GM04504 (cell line): ENCODE measurements at regions not wholly inside any gene's neighbourhood (a gene's known extent, or its start where the extent isn't known, plus 50 kb on each side); places are given as distances from the start of the nearest gene placed in this dataset.

Experiments
- DNase-seq: peaks from one replicate; pipeline ENCODE4 v3.0.0-alpha.2; 2012; ENCODE audit warnings: low read depth

- DNase-seq = no peak
Observed at GRCh38 chr9:78605041-78606000, 308.4 kb downstream of the PSAT1 start.

- DNase-seq = no peak
Observed at GRCh38 chr9:78606001-78606379, 309.1 kb downstream of the PSAT1 start.

GRCh38 chr9:78607853-78608252 lies 310.9 kb downstream of the PSAT1 start:
- DNase-seq = no peak

- no peak for DNase-seq
Observed at GRCh38 chr9:78609450-78609849, 312.5 kb downstream of the PSAT1 start.

GRCh38 chr9:78612091-78612490 lies 315.2 kb downstream of the PSAT1 start:
- DNase-seq = no peak

- no peak for DNase-seq
Observed at GRCh38 chr9:78613006-78613405, 316.1 kb downstream of the PSAT1 start.

- DNase-seq = no peak
Observed at GRCh38 chr9:78614892-78615291, 318.0 kb downstream of the PSAT1 start.

- no peak for DNase-seq
Observed at GRCh38 chr9:78615372-78615771, 318.4 kb downstream of the PSAT1 start.

- no peak for DNase-seq
Observed at GRCh38 chr9:78618735-78619134, 321.8 kb downstream of the PSAT1 start.

- DNase-seq = no peak
Observed at GRCh38 chr9:78620303-78620702, 323.4 kb downstream of the PSAT1 start.

GRCh38 chr9:78620764-78621163 lies 323.8 kb downstream of the PSAT1 start:
- peak; percentile 60 for DNase-seq

- DNase-seq = no peak
Observed at GRCh38 chr9:78622126-78622525, 325.2 kb downstream of the PSAT1 start.

GRCh38 chr9:78626971-78627370 lies 330.0 kb downstream of the PSAT1 start:
- DNase-seq = no peak

GRCh38 chr9:78630966-78631365 lies 334.0 kb downstream of the PSAT1 start:
- DNase-seq = no peak

- DNase-seq = no peak
Observed at GRCh38 chr9:78640728-78641127, 343.8 kb downstream of the PSAT1 start.

GRCh38 chr9:78644359-78644758 lies 347.4 kb downstream of the PSAT1 start:
- no peak for DNase-seq

- DNase-seq = no peak
Observed at GRCh38 chr9:78654324-78654723, 357.4 kb downstream of the PSAT1 start.

- DNase-seq = no peak
Observed at GRCh38 chr9:78663369-78663768, 366.4 kb downstream of the PSAT1 start.

- DNase-seq = no peak
Observed at GRCh38 chr9:78664370-78664769, 367.4 kb downstream of the PSAT1 start.

- DNase-seq = no peak
Observed at GRCh38 chr9:78666818-78667414, 370.0 kb downstream of the PSAT1 start.

GRCh38 chr9:78668148-78668832 lies 371.4 kb downstream of the PSAT1 start:
- no peak for DNase-seq

- no peak for DNase-seq
Observed at GRCh38 chr9:78669591-78669990, 372.7 kb downstream of the PSAT1 start.

- no peak for DNase-seq
Observed at GRCh38 chr9:78671785-78672184, 374.9 kb downstream of the PSAT1 start.
